NT2/D1 (cell line): ENCODE measurements at regions not wholly inside any gene's neighbourhood (a gene's known extent, or its start where the extent isn't known, plus 50 kb on each side); places are given as distances from the start of the nearest gene placed in this dataset.

Experiments used
- SUZ12 ChIP-seq: IDR thresholded peaks from 2 replicates; pipeline ENCODE4 v1.6.1; 2011; ENCODE audit not compliant: insufficient read length, insufficient read depth; ENCODE audit errors: extremely low read depth
- YY1 ChIP-seq: IDR thresholded peaks from 2 replicates; pipeline ENCODE4 v1.6.1; 2011; ENCODE audit not compliant: insufficient read length, insufficient read depth
- ZNF274 ChIP-seq: IDR thresholded peaks from 2 replicates; pipeline ENCODE4 v1.6.1; 2011; ENCODE audit warnings: mild to moderate bottlenecking, low read depth, low read length

- no peak for TF ChIP-seq SUZ12
- TF ChIP-seq YY1: no peak
- no peak for TF ChIP-seq ZNF274
Observed at GRCh38 chr22:48662476-48663135, 1165.1 kb downstream of the BRD1 start.
